LNCaP clone FGC (cell line): ENCODE measurements at regions not wholly inside any gene's neighbourhood (a gene's known extent, or its start where the extent isn't known, plus 50 kb on each side); places are given as distances from the start of the nearest gene placed in this dataset.

Source experiments
- DNase-seq: peaks from one replicate; pipeline ENCODE4 v3.0.0-alpha.2; 2011; ENCODE audit warnings: low read depth
- H3K4me3 ChIP-seq: 2 replicates; pipeline ENCODE4 v1.5.1; 2011; ENCODE audit warnings: mild to moderate bottlenecking, low read depth, low read length, control low read depth
- CTCF ChIP-seq: IDR thresholded peaks from 2 replicates; pipeline ENCODE4 v1.5.1; 2012; ENCODE audit warnings: mild to moderate bottlenecking; ENCODE audit not compliant: control insufficient read depth, insufficient read depth; ENCODE audit errors: extremely low read depth

DNA sequence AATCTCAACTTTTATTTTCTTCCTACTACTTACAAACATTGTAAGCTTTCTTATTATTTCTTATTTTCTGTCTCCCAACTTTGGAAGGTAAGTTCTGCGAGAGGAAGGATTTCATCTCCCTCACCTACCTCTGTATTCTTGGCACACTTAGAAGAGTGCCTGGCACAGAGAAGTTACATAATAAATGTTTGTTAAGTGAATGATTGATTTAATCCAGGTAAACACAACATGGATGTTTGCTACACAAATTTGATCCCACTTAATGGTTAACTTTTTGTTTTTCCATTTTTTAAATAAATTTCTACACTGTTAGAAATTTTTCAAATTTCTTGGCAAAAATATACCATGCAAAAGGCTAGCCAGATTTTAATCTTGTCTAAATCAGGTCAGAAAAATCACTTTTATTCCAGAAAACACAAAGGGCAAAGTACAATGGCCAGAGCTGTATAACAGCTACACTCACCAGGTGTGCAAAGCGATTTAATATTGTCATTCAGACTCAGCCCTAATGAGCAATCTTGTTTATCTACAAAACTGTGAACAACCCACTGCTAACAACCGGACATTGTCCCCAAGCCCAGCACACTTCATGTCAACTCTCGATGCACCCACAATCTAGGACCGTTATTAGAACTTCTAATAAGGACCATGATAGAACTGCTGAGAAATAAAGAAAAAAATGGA, 222.1 kb upstream of the EEA1 start:
- DNase-seq = no peak
- no peak overlapping the region for H3K4me3 ChIP-seq
- TF ChIP-seq CTCF = no peak

DNA sequence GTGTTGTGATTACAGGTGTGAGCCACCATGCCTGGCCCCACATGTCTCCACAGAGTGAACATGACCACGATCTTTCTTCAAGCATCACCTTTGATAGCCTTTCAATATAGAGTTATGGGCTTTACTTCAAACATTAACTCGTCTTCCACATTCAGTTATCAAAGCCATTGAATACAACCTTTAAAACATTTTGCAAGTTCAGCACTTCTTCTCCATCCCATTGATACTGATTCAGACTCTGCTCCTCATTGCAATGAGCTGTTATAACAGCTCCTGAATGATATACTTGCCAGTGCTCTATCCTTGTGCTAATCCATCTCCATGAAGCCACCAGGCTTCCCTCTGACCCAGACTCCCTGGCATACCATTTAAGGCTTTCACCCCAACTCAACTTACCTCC, 223.5 kb upstream of the EEA1 start:
- no peak for TF ChIP-seq CTCF
- no peak for DNase-seq
- no peak overlapping the region for H3K4me3 ChIP-seq

DNA sequence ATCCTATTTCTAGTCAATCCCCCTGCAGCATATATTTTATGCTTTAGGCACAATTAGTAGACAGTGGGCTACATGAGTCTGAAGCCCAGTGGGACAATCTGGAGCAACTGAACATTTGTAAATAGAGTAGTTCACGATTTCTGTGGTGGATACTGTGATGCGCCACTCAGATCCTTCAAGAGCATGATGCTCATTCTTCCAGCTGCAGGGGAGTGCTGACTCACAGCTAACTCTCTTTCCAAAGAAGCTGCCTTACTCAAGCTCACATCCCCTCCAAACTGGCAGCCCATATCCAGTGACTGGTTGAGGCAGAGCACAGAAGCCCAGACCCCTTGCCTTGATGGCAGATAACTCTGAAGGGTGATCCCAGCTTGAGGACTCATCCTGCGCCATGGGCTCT, 224.2 kb upstream of the EEA1 start:
- H3K4me3 ChIP-seq = no peak overlapping the region
- no peak for DNase-seq
- no peak for TF ChIP-seq CTCF

- DNase-seq = no peak
- H3K4me3 ChIP-seq = no peak overlapping the region
Observed at GRCh38 chr12:93154096-93154728, 223.5 kb upstream of the NUDT4 start.

GRCh38 chr12:93154753-93155480, 222.8 kb upstream of the NUDT4 start:
- no peak overlapping the region for H3K4me3 ChIP-seq
- no peak for DNase-seq
- TF ChIP-seq CTCF = no peak

More at GRCh38 chr12:93154096-93154728, 223.5 kb upstream of the NUDT4 start:
- TF ChIP-seq CTCF = no peak

- DNase-seq = peak; percentile 83
- H3K4me3 ChIP-seq = peak overlapping the region; percentile 0
- no peak for TF ChIP-seq CTCF
Observed at GRCh38 chr12:93156086-93156716, 221.5 kb upstream of the NUDT4 start.
